GM19035 (cell line): ENCODE measurements at regions not wholly inside any gene's neighbourhood (a gene's known extent, or its start where the extent isn't known, plus 50 kb on each side); places are given as distances from the start of the nearest gene placed in this dataset.
"Not testable (repeated sequence)": the region's sequence is repeated elsewhere in the genome, so short reads cannot be mapped to it uniquely, and the experiment has no call there.

Source experiments
- ATAC-seq: cut with Tn5 transposase; IDR thresholded peaks from one replicate; pipeline ENCODE4 v1.9.1; 2021; ENCODE audit not compliant: unreplicated experiment

DNA sequence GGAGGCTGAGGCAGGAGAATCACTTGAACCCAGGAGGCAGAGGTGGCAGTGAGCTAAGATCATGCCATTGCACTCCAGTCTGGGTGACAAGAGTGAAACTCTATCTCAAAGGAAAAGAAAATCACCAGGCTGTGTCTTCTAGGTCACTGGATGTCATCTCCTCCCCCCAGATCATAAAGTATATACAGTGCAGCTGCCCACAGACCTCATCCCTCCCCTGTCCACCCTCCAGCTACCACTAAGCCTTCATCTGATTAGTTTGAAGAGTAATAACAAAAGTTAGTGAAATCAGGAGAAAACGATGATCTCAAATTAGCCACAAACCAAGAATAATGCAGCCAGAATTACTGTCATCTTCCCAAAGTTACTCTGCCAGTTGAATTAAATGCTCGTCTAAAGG, 117.2 kb downstream of the ZNF22 start:
- not testable (repeated sequence) for ATAC-seq

DNA sequence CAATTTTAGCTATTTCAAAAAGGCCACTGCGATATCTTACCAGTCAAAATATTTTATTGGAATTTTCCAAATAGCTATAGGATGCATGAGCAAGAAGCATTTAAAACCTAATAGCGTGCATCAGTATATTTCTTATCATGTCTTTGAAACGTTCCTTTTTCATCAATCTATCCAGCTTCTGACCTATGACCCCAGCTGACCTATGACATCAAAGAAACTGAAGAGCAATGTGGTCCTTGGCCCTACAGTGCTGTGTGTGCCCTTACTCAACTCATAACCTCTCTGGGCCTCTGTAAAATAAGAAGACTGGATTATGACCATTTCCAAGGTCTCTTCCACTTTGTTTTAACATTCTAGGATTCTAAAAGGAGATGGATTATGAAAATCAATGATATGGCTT, 118.2 kb downstream of the ZNF22 start:
- ATAC-seq = no peak

DNA sequence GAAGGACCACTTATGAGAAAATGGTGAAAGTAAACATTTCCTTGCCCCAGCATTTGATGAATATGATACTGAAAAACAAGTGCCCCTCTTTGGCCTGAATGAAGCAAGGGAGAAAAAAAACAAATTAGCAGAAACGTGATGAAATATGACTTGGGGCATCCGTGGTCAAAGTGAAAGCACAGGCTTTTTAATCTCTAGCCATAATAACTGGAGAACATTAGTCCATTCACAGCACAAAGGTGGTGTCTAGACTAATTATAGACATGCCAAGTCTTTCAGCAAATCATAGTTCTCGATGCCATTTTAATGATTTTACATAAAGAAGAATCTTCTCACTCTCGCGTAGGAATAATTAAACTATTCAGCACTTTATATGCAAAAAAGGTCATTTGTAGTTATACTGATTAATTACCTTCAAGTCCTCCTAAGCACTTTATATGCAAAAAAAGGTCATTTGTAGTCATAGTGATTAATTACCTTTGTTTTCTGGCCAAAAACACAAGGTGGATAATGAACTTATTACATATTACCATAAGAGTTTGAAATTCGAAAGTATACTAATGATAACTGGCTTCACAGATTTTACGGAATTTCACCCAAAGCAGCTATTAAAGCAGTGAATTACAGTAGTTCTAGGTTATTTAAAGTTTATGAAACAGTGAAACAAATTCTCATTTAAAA, 121.6 kb downstream of the ZNF22 start:
- ATAC-seq = not testable (repeated sequence)

DNA sequence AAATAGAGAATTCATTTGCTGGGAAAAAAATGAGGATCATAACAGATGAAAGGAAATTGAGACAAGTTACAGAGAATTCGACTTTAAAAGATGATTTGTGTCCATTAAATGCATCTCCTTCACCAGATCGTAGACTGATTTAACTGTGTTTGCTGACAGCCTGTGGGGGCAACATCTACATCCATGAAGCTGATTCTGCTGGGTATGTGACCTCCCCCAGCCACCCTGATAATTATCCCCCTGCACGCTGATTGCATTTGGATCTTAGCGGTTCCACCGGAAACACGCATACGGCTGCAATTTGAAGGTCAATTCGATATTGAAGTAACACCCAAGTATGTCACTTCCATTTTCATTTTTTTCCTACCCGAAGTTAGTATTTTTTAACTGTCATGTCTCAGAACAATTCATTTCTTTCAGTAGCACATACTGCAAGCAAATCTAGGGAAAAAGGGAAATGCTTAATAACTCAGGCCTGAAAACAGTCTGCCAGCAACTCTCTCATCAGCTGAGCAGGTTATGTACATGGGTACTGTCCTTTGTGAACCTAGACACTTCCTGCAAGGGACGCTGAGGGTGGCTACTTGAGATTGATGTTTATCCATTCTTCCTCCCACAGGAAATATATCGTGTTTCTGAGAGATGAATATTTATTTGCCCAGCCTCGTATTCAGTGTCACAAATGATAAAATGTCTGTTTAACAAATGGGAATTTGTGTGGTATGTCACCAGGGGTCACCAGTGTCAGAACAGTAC, 134.9 kb downstream of the ZNF22 start:
- no peak for ATAC-seq

DNA sequence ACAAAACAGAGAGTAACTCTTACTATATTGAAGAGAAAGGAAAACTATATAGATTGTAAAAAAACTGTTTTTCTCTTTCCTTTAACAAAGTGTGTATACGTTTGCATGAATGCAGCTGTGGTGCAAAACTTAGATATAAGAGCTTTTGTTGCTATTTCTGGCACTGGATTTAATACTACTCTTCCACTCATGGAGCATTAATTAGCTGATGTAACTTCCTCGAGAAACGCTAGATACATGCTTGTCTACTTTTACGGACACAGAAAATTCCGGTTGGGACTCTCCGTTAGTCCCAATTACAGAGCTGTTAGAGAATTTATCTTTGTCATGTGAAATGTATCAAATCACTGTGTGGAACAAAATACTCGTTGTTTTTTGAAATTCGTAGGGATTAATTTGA, 135.5 kb downstream of the ZNF22 start:
- no peak for ATAC-seq

DNA sequence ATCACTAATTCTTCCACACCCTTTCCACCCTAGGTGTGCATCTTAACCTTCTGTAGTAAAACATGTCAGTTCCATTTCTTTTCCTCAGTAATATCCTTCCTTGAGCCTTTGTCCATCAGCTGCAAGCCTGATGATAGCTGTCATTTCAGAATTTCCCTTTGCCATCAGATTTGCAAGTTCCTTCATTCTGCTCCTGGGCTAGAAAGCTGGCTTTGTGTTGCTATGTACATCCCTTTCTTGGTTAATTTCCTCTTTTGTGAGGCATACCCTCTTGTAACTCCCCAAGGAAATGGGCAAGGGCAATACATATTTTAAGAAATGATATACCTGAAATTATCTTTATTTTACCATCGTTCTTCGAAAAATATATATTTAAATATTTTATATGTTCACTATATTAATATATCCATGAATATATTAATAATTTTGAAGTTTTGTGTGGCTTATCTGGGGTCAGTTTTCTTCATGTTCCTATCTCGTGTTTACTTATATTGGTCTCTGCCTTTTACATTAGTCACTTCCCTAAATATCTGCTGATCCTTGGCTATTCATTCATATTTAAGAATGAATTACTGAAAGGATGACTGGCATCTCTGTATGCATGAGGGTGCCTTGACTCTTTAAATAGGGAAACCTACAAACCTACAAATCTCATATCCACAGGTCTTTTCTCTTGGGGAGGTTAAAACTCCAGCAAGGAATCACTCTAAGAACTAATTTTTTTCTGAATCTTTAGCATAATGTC, 143.8 kb downstream of the ZNF22 start:
- no peak for ATAC-seq

DNA sequence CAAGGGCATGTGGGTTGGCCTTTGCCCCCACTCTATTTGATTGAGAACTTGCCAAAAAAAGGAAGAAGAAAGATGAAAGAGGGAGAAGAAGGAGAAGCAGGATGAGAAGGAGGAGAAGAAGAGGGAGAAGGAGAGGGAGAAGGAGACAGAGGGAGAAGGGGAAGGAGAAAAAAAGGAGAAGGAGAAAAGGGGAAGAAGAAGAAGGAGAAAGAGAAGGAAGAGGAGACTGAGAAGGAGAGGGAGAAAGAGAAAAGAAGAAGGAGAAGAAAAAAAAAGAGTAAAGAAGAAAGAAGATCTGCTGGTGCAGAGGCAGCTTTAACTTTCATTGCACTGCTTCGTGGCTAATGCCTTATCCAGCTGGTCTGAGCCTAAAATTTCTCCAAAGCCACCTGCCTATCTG, 144.4 kb downstream of the ZNF22 start:
- not testable (repeated sequence) for ATAC-seq

DNA sequence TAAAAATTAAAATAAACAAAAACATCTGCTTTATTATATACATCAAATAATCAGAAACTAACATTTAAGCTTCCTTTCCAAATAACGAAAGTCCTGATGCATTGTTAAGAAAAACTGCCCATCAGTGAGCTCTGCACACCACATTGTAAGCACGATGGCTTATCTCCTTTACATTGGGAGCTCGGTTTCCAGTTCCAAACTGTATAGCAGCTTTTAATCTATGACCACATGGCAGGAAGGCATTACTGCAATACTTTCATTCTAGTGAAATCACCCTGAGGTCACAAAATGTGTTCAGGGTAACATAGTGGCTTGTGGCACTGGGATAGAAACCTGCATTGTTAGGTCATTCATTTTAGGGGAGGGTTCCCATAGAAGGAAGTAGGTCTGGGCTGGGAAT, 146.3 kb downstream of the ZNF22 start:
- ATAC-seq = no peak

DNA sequence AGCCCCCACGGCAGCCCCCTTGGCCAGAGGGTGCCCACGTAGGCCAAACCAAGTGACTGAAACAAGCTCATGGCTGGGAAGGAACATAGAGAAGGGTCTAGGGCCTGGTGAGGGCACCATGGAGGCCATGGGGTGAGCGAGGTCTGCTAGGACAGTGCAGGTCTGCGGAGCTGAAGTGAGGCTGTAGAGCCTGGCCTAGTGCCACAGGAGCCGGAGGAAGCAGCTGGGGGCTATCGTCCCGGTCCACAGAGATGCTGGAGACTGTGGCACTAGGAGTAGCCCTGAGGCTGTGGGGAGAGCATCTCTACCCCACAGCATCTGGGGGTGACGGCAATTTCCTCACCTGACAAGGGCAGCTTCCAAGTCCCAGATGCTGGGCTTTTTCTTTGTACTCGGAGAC, 150.3 kb downstream of the ZNF22 start:
- no peak for ATAC-seq

DNA sequence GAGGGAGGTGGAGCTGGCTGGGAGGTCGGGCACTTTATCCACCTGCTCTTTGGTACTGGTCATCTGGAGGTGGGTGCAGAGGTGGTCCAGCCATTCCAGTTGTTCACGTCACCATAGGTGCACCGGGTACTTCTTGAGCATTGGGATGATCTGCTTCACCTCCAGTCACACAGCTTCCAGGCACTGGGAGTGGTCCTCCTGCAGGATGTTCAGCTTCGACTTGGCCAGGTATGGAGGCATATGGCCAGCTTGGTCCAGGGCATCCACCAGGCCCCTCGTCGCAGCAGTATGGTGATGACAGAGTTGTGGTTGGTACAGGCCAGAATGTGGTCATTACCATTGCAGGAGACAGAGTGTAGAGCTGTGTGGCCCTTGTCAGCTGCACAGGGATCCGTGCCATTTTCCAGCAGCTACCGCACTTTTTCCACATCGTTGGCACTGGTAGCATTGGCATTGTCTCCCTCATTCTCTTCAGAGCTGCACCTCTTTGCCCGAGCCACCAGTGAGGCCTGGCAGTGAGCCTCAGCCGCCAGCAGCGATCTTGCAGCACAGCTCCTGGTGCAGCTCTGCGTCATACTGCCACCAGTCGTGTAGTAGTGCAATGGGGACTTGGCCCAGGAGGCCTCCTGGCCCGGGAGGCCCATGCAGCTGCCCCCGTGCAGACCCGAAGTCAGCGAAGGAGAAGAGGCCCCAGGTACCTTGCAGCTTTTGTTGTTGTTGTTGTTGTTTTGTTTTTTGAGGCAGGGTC, 150.9 kb downstream of the ZNF22 start:
- ATAC-seq = no peak

DNA sequence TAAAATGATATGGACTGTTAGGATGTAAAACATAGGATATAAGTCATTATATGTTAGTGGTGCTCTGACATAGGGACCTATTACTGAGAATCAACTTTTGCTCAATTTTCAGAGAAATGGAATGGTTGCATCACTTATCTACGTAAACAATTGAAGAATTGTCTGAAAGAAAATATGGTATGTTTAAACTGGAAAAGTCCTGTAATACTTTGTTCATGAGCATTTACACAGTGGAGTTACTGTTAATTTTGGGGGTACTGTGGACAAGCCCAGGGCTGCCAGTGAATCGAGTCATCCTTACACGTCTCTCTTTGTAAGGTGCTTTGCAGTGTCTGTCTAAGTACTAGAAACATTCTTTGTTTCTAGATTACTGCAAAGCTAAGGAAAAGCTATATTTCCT, 152.0 kb downstream of the ZNF22 start:
- ATAC-seq = no peak

DNA sequence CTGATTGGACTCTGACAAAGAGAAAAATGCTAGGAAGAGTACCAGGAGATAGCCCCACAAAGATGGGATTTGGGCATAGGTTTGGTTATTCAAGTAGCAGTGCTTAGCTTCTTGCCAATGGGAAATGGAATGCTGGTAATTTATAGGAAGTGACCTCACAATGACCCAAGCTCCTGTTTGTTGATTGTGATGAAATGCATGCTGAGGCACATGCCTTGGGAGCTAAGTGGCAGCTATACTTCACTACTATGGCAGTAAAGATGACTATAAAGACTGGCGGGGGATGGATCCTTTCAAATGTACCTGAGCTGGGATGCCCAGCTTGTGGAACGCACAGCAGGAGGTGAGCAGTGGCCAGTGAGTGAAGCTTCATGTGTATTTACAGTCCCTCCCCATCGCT, 153.8 kb downstream of the ZNF22 start:
- no peak for ATAC-seq

DNA sequence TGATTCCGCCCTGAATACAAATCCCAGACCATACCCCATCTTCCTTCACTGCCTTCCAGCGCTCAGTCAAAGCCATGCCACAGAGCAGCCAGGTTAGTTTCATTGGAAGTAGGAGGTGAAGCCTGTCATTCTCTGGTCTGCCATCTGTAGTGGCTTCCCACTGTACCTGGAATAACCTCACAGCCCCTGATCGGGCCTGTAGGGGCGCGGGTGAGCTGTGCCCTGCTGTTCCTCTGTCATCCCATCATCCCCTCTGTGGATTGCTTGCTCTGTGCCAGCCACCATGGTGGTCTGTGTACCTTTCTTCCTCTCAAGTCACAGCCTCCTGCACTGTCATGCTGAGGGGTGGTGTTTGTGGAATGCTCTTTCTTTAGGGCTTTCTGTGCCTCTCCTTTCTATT, 155.1 kb downstream of the ZNF22 start:
- ATAC-seq = no peak

DNA sequence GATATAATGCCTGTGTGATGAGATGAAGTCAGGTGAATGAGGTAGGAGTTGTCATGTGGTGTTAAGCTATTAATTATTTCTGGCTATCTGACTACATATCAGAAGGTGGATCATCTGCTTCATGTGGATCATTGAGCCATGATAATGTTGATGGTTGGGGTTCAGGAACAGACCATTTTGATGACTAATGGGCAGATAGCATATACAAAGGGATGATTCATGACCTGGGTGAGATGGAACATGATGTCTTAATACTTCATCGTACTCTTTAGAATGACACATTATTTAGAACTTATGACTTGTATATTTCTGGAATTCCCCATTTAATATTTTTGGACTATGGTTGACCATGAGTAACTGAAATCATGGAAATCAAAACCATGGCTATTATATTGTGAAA, 155.1 kb downstream of the OR13A1 start:
- ATAC-seq = no peak

DNA sequence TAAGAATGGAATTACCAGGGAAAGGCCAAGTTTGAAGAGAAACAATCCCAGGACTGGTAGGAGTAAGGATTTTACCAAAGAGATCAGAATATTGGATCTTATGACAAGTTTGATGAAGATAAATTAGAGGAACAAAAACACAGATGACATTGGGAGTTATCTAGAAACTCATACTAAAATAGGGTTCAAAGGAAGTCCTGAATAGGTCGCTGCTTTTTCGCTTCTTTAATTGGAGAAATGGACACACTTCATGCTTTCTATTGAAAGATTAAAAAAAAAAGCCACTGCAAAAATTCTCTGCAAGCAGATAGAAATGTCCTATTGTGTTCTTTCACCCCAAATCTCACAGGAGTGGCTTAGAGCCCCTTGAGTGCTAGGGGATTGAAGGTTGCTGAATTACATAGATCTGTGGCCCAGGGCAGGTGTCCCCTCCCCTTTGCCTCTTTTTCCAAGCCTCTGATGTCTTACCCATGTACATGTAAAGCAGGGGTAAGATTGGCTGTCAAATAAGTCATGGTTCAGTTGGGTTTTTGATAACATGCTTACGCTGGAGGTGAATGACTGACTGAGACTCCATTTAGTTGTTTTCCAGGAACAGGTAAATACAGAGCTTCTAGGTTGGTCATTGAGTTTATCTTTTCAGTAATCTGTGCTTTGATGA, 152.0 kb downstream of the OR13A1 start:
- no peak for ATAC-seq

DNA sequence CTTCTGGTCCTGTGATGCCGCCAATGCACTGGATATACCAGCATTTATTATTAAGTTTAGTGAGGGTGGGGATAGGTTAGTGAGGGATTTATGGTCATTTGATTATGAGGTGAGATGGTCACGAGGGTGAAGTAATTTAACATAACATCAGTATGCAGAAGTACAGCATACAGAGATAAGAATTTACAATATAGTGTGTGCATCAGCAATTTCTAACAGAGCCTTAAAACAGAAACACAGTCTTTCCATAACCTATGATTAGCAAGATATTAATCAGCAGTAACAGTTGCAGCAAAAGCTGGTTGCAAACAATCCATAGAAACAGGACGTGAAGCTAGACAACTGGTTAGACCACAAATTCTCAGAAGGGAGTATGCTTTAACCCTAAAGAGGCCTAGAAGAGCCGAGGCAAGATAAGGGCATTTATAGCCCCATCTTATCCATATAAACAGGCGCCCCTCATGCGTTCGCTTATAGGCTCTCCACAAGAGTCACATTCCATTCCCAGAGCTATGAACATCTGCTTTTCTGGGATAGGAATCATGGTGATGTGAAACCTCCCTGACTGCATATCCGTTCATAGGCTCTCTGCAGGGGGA, 139.8 kb downstream of the OR13A1 start:
- not testable (repeated sequence) for ATAC-seq

DNA sequence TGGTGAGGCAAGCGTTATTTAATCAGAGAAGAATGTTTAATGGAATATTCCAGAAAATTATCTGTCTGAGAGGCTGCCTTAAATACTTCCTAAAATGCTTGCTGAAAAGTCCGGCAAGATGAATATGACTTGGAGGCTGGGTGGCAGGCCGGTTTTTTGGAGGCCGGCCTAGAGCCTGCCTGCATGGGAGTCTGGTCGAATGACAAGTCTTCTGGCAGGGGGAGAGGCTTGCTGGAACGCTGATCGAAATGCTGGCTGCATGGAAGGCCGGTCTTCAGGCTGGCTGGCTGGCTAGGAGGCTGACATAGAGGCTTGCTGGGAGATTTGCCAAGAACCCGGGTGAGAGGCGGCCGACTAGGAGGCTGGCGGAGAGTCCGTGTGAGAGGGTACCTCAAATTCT, 135.7 kb downstream of the OR13A1 start:
- ATAC-seq = no peak

DNA sequence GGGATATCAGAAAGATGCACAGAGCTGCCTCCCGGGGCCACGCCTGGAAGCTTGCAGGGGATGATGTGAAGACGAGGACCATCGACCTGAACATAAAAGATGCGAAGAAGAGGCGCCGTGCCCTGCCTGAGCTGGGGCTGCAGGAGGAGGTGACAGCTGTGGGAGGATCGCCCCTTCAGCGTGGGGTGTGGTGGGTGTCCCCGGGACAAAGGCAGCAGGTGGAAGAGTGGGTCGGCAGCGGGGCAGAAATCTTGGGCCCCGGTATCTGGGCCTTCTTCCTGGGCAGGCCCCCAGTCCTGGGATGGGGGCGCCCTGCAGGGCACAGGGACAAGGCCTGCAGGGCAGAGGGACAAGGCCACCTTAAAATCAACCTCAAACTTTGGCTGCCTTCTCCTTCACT, 134.9 kb downstream of the OR13A1 start:
- ATAC-seq = no peak

DNA sequence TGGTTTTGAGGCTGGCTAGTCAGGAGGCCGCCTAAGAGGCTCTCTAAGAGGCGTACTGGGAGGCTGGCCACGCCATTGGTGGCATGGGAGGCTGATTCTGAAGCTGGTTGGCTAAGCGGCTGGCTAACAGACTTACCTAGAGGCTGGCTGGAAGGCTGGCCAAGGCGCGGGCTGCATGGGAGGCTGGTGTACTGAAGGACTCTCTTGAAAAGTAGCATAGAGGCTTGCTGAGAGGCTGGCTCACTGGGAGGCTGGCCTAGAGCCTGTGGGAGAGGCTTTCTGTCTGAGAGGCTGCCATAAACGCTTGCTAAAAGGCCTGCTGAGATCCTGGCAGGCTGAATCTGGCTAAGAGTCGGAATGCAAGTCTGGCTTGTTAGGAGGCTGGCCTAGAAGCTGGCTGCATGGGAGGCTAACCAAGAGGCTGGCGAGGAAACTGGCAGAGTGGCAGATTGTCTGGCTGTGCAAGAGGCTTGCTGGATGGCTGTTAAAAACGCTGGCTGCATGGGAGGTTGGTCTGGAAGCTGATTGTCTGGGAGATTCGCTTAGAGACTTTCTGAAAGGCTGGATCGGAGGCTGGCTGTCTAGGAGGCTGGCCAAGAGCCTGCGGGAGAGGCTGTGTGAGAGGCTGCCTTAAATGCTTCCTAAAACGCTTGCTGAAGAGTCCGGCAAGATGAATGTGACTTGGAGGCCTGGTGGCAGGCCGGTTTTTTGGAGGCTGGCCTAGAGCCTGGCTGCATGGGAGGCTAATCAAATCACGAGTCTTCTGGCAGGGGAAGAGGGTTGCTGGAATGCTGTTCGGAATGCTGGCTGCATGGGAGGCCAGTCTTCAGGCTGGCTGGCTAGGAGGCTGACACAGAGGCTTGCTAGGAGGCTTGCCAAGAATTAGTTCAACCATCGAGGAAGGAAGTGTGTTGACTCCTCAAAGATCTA, 134.2 kb downstream of the OR13A1 start:
- ATAC-seq = no peak
